Caki2 (cell line): ENCODE measurements at regions not wholly inside any gene's neighbourhood (a gene's known extent, or its start where the extent isn't known, plus 50 kb on each side); places are given as distances from the start of the nearest gene placed in this dataset.

ENCODE experiments used
- DNase-seq: peaks from one replicate; pipeline ENCODE4 v3.0.0-alpha.2; 2015; ENCODE audit warnings: low read depth
- in situ Hi-C: cut with HindIII; loops from 2 replicates; pipeline ENCODE4 v1.10.0; 2016; ENCODE audit warnings: low sequenced_read_pairs, low pct_unique_long_range_greater_than_20kb, mixed read lengths

GRCh38 chr14:27370074-27370473 is 772.2 kb upstream of the NOVA1 start:
- in situ Hi-C loops, result no loop called here
- no peak for DNase-seq

- in situ Hi-C loops, result no loop called here
These were observed 772.9 kb upstream of the NOVA1 start for GRCh38 chr14:27370775-27371174.

GRCh38 chr14:27371209-27371608 is 773.4 kb upstream of the NOVA1 start:
- no peak for DNase-seq
- in situ Hi-C loops, result no loop called here

More at GRCh38 chr14:27370775-27371174, 772.9 kb upstream of the NOVA1 start:
- DNase-seq, result no peak

- DNase-seq, result no peak
- in situ Hi-C loops, result no loop called here
These were observed 774.0 kb upstream of the NOVA1 start for GRCh38 chr14:27371868-27372267.

GRCh38 chr14:27372771-27373170 is 774.9 kb upstream of the NOVA1 start:
- in situ Hi-C loops, result no loop called here
- no peak for DNase-seq

GRCh38 chr14:27384124-27384523 is 786.3 kb upstream of the NOVA1 start:
- DNase-seq, result no peak
- in situ Hi-C loops, result no loop called here

GRCh38 chr14:27386391-27386790 is 788.6 kb upstream of the NOVA1 start:
- no peak for DNase-seq
- in situ Hi-C loops, result no loop called here

GRCh38 chr14:27387463-27387862 is 789.6 kb upstream of the NOVA1 start:
- in situ Hi-C loops, result no loop called here
- no peak for DNase-seq

GRCh38 chr14:27389402-27389801 is 791.6 kb upstream of the NOVA1 start:
- no peak for DNase-seq
- in situ Hi-C loops, result no loop called here

GRCh38 chr14:27390155-27390554 is 792.3 kb upstream of the NOVA1 start:
- no peak for DNase-seq
- in situ Hi-C loops, result no loop called here

- in situ Hi-C loops, result no loop called here
- DNase-seq, result no peak
These were observed 793.5 kb upstream of the NOVA1 start for GRCh38 chr14:27391331-27391730.

GRCh38 chr14:27392153-27392552 is 794.3 kb upstream of the NOVA1 start:
- in situ Hi-C loops, result no loop called here
- no peak for DNase-seq

GRCh38 chr14:27409944-27410343 is 812.1 kb upstream of the NOVA1 start:
- in situ Hi-C loops, result no loop called here
- DNase-seq, result no peak

- in situ Hi-C loops, result no loop called here
- DNase-seq, result no peak
These were observed 813.1 kb upstream of the NOVA1 start for GRCh38 chr14:27410981-27411380.

- DNase-seq, result peak; percentile 87
- in situ Hi-C loops, result no loop called here
These were observed 830.0 kb upstream of the NOVA1 start for GRCh38 chr14:27427796-27428195.

- in situ Hi-C loops, result no loop called here
- no peak for DNase-seq
These were observed 838.3 kb upstream of the NOVA1 start for GRCh38 chr14:27435923-27436670.

GRCh38 chr14:27484633-27485032 is 886.8 kb upstream of the NOVA1 start:
- in situ Hi-C loops, result no loop called here
- DNase-seq, result no peak

- in situ Hi-C loops, result no loop called here
- no peak for DNase-seq
These were observed 887.4 kb upstream of the NOVA1 start for GRCh38 chr14:27485193-27485592.

GRCh38 chr14:27506272-27506671 is 908.4 kb upstream of the NOVA1 start:
- in situ Hi-C loops, result no loop called here
- no peak for DNase-seq

- in situ Hi-C loops, result no loop called here
- DNase-seq, result peak; percentile 24
These were observed 930.5 kb upstream of the NOVA1 start for GRCh38 chr14:27528328-27528727.
